OCI-LY7 (cell line): ENCODE measurements at regions not wholly inside any gene's neighbourhood (a gene's known extent, or its start where the extent isn't known, plus 50 kb on each side); places are given as distances from the start of the nearest gene placed in this dataset.

Source experiments
- BruUV-seq: library from RNA; stranded (reverse); fragments of 400-500 nt; replicated peaks from 2 replicates; lab custom pipeline; 2021; lab: Mats Ljungman, UMichigan
- CTCF ChIA-PET: fragments of 300-600 bp; sonication (Branson Sonifier 250); formaldehyde crosslinking; loops from one replicate; lab custom pipeline; 2022; ENCODE audit warnings: antibody characterized with exemption; ENCODE audit not compliant: unreplicated experiment; lab: Charles Lee
- POLR2A ChIA-PET: fragments of 300-600 bp; sonication (Branson Sonifier 250); formaldehyde crosslinking; loops from one replicate; lab custom pipeline; 2022; ENCODE audit warnings: antibody characterized with exemption; lab: Charles Lee
- DNase-seq: peaks from one replicate; pipeline ENCODE4 v3.0.0-alpha.2; 2015; ENCODE audit warnings: low spot score
- H2AFZ ChIP-seq: fragments of 200-600 bp; sonication (generic), shearing (Covaris generic); 2 replicates; pipeline ENCODE4 v1.6.1; 2014; ENCODE audit warnings: mild to moderate bottlenecking, antibody characterized with exemption, low read length, moderate library complexity
- H3K27ac ChIP-seq: fragments of 200-600 bp; sonication (generic); 2 replicates; pipeline ENCODE4 v1.5.1; 2014; ENCODE audit warnings: mixed run types, low read depth, mild to moderate bottlenecking, moderate library complexity, low read length, inconsistent platforms; ENCODE audit not compliant: poor library complexity, severe bottlenecking
- H3K36me3 ChIP-seq: fragments of 200-600 bp; sonication (generic); 2 replicates; pipeline ENCODE4 v1.6.1; 2014; ENCODE audit warnings: mild to moderate bottlenecking, antibody characterized with exemption, low read length, moderate library complexity, mixed read lengths; ENCODE audit not compliant: insufficient read depth
- H3K4me1 ChIP-seq: fragments of 200-600 bp; sonication (generic); 2 replicates; pipeline ENCODE4 v1.5.1; 2014; ENCODE audit warnings: mild to moderate bottlenecking, low read length; ENCODE audit not compliant: insufficient read depth, poor library complexity, severe bottlenecking
- H3K4me2 ChIP-seq: fragments of 200-600 bp; sonication (generic); 2 replicates; pipeline ENCODE4 v1.6.1; 2014; ENCODE audit warnings: mild to moderate bottlenecking, low read length
- H3K4me3 ChIP-seq: fragments of 200-600 bp; sonication (generic); 2 replicates; pipeline ENCODE4 v1.5.1; 2014; ENCODE audit warnings: mild to moderate bottlenecking, low read depth, low read length; ENCODE audit not compliant: poor library complexity, severe bottlenecking
- H3K79me2 ChIP-seq: fragments of 200-600 bp; sonication (generic); 2 replicates; pipeline ENCODE4 v1.6.1; 2016; ENCODE audit warnings: low read depth, mild to moderate bottlenecking, low read length, moderate library complexity, mixed read lengths; ENCODE audit not compliant: insufficient read depth
- H3K9me2 ChIP-seq: fragments of 200-600 bp; sonication (generic); 2 replicates; pipeline ENCODE4 v1.6.1; 2016; ENCODE audit warnings: mild to moderate bottlenecking, low read length, mixed read lengths; ENCODE audit not compliant: insufficient read depth
- H3K9me3 ChIP-seq: fragments of 200-600 bp; sonication (generic); 2 replicates; pipeline ENCODE4 v1.6.1; 2014; ENCODE audit warnings: mild to moderate bottlenecking, mixed run types, low read length, mixed read lengths
- H4K20me1 ChIP-seq: fragments of 200-600 bp; sonication (generic); 2 replicates; pipeline ENCODE4 v1.6.1; 2014; ENCODE audit warnings: mild to moderate bottlenecking, antibody characterized with exemption, low read length, moderate library complexity, mixed read lengths; ENCODE audit not compliant: insufficient read depth
- EZH2phosphoT487 ChIP-seq: fragments of 200-600 bp; sonication (generic); IDR thresholded peaks from 2 replicates; pipeline ENCODE4 v1.6.1; 2018; ENCODE audit warnings: low read depth, borderline replicate concordance, mild to moderate bottlenecking, mixed run types, antibody characterized with exemption, low read length, moderate library complexity, mixed read lengths
- intact Hi-C: fragments of 100-400 bp; cut with micrococcal nuclease; formaldehyde crosslinking; loops from one replicate; pipeline ENCODE4 v1.10.0; 2022; ENCODE audit not compliant: unreplicated experiment
- TF ChIP-seq, protein P1 (sequence below): fragments of 200-600 bp; sonication (generic); conservative IDR thresholded peaks from 2 replicates; pipeline ENCODE4 v1.5.1; 2014; ENCODE audit warnings: mild to moderate bottlenecking, antibody characterized with exemption, low read length, moderate library complexity, mixed read lengths

DNA sequence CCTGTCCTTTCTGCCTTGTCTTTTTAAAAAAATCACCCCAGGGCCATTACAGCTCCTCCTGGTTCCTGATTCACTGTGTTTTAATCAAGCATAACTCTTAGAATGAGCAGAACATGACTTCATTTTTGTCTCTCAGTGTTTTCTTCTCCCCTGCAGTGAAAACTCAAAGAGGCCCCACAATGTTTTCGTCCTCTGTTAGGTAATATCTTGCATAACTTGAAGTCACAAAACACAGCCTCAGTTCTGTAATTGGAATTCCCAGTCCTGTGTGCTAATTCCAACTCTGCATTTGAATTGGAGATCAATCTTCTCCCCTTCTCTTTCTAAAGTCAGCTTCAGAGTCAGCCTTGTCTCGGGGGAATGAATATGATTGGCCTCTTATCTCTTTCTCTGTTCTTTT, 186.5 kb upstream of the NAV2 start:
- BruUV-seq: no TSS peak
- H2AFZ ChIP-seq: no peak overlapping the region
- intact Hi-C loops: no loop called here
- CTCF ChIA-PET: no interaction called here
- no peaks in the 10 kb centered on the region for H3K4me1 ChIP-seq
- DNase-seq: no peak
- H4K20me1 ChIP-seq: no peaks in the 10 kb centered on the region
- no peaks in the 10 kb centered on the region for H3K9me3 ChIP-seq
- POLR2A ChIA-PET: no interaction called here
- H3K4me2 ChIP-seq: no peak overlapping the region
- H3K79me2 ChIP-seq: no peaks in the 10 kb centered on the region
- TF ChIP-seq EZH2phosphoT487: no peak
- TF ChIP-seq, protein P1, sequence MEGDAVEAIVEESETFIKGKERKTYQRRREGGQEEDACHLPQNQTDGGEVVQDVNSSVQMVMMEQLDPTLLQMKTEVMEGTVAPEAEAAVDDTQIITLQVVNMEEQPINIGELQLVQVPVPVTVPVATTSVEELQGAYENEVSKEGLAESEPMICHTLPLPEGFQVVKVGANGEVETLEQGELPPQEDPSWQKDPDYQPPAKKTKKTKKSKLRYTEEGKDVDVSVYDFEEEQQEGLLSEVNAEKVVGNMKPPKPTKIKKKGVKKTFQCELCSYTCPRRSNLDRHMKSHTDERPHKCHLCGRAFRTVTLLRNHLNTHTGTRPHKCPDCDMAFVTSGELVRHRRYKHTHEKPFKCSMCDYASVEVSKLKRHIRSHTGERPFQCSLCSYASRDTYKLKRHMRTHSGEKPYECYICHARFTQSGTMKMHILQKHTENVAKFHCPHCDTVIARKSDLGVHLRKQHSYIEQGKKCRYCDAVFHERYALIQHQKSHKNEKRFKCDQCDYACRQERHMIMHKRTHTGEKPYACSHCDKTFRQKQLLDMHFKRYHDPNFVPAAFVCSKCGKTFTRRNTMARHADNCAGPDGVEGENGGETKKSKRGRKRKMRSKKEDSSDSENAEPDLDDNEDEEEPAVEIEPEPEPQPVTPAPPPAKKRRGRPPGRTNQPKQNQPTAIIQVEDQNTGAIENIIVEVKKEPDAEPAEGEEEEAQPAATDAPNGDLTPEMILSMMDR: no peak
- no peak overlapping the region for H3K27ac ChIP-seq
- H3K9me2 ChIP-seq: no peaks in the 10 kb centered on the region
- no peak overlapping the region for H3K4me3 ChIP-seq
- H3K36me3 ChIP-seq: no peaks in the 10 kb centered on the region

DNA sequence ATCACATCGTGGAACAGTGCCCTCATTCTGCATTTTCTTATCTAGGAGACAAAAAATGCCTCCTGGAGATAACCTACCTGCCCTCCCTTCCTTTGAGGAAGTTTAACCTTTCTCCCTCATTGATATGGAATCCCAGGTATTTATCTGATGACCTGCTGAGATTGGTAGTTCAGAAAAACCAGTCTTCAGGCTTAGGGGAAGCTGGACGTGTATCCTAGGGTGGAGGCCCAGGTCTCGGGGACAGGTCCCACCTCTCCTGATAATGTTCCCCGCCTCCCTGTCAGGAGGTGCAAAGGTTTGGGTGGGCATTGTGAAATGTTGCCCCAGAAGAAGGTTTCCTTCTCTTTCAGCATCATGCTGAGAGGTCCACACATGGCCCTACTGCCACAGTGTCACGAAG, 186.9 kb upstream of the NAV2 start:
- Histone ChIP-seq H3K4me3 (no peak overlapping the region), H3K9me3 (no peaks in the 10 kb centered on the region), H3K4me1 (no peaks in the 10 kb centered on the region), H3K79me2 (no peaks in the 10 kb centered on the region), H4K20me1 (no peaks in the 10 kb centered on the region), H3K4me2 (no peak overlapping the region), H3K36me3 (no peaks in the 10 kb centered on the region), H3K9me2 (no peaks in the 10 kb centered on the region), H3K27ac (no peak overlapping the region), H2AFZ (no peak overlapping the region)
- DNase-seq: no peak
- ChIA-PET CTCF (no interaction called here), POLR2A (no interaction called here)
- intact Hi-C loops: no loop called here
- no TSS peak for BruUV-seq
- TF ChIP-seq, protein P1: no peak
- TF ChIP-seq EZH2phosphoT487: no peak

DNA sequence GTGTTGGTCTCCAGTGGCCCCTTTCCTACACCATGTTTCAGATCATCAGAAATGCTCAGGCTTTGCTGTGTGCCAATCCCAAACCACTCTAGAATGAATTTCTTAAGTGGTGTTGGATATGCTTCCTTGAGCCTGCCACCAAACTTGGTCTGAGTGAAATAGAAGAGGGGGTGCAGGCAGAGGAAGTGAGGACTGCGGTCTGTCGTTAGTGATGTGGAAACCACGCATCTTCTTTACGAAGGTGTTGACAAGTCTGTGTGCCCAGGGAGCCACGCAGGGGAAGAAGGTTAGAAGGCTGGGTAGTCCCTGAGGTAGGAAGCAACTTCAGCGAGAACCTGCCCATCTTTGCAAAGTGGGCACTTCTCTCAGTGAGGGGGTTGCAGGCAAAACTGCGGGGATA, 187.4 kb upstream of the NAV2 start:
- no peaks in the 10 kb centered on the region for H3K9me2 ChIP-seq
- no peaks in the 10 kb centered on the region for H3K4me1 ChIP-seq
- H3K27ac ChIP-seq: no peak overlapping the region
- TF ChIP-seq, protein P1: no peak
- no peak for TF ChIP-seq EZH2phosphoT487
- intact Hi-C loops: no loop called here
- H3K4me2 ChIP-seq: no peak overlapping the region
- H3K4me3 ChIP-seq: no peak overlapping the region
- H3K79me2 ChIP-seq: no peaks in the 10 kb centered on the region
- H3K9me3 ChIP-seq: no peaks in the 10 kb centered on the region
- no TSS peak for BruUV-seq
- POLR2A ChIA-PET: interaction anchor here (0.7 kb wide), 1 partner anchor 29 kb away, joined by 3 read pairs; no protein-coding TSS in a partner anchor
- no peaks in the 10 kb centered on the region for H4K20me1 ChIP-seq
- DNase-seq: no peak
- peak overlapping the region; percentile 11; the same call in 1 of the 2 replicates for H2AFZ ChIP-seq
- no peaks in the 10 kb centered on the region for H3K36me3 ChIP-seq
- CTCF ChIA-PET: no interaction called here
